NB4 (cell line): ENCODE measurements at regions not wholly inside any gene's neighbourhood (a gene's known extent, or its start where the extent isn't known, plus 50 kb on each side); places are given as distances from the start of the nearest gene placed in this dataset.
"Not testable (repeated sequence)": the region's sequence is repeated elsewhere in the genome, so short reads cannot be mapped to it uniquely, and the experiment has no call there.

ENCODE experiments used
- DNase-seq: peaks from one replicate; pipeline ENCODE4 v3.0.0; 2010; ENCODE audit warnings: low read depth
- H3K4me3 ChIP-seq: one replicate; pipeline ENCODE4 v1.5.1; 2011; ENCODE audit warnings: mild to moderate bottlenecking, low read depth, low read length, moderate library complexity
- MYC ChIP-seq: IDR thresholded peaks from 2 replicates; pipeline ENCODE4 v1.6.1; 2011; ENCODE audit warnings: low read depth, low read length
- POLR2A ChIP-seq: IDR thresholded peaks from 2 replicates; pipeline ENCODE4 v1.6.1; 2011; ENCODE audit warnings: mild to moderate bottlenecking; ENCODE audit not compliant: insufficient read length; ENCODE audit errors: extremely low read depth
- TF ChIP-seq, protein P1 (sequence below): IDR thresholded peaks from one replicate; pipeline ENCODE4 v1.5.1; 2012; ENCODE audit warnings: low read depth, low read length
- TF ChIP-seq, protein P2 (sequence below): IDR thresholded peaks from 2 replicates; pipeline ENCODE4 v1.6.1; 2011; ENCODE audit warnings: low read depth, low read length

DNA sequence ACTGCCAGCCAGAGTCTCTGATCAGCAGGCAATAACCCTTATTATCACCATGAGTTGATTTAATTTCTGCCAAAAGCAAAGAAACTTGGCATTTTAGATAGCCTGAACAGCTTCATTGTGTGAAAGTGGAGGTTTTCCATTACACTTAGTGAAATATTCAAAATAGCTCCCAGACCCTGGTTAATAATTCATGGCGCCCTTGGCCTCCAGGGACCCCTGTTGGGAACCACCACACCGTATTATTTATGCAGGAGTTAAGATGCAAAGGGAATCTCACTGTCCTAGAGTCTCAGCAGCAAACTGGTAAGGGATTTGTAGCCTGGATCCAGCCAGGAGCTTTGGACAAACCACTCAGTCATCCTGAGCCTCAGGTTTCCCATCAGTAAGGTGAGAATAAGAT is 110.0 kb upstream of the PABPC3 start:
- no peak for TF ChIP-seq POLR2A
- TF ChIP-seq, protein P1, sequence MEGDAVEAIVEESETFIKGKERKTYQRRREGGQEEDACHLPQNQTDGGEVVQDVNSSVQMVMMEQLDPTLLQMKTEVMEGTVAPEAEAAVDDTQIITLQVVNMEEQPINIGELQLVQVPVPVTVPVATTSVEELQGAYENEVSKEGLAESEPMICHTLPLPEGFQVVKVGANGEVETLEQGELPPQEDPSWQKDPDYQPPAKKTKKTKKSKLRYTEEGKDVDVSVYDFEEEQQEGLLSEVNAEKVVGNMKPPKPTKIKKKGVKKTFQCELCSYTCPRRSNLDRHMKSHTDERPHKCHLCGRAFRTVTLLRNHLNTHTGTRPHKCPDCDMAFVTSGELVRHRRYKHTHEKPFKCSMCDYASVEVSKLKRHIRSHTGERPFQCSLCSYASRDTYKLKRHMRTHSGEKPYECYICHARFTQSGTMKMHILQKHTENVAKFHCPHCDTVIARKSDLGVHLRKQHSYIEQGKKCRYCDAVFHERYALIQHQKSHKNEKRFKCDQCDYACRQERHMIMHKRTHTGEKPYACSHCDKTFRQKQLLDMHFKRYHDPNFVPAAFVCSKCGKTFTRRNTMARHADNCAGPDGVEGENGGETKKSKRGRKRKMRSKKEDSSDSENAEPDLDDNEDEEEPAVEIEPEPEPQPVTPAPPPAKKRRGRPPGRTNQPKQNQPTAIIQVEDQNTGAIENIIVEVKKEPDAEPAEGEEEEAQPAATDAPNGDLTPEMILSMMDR = no peak
- TF ChIP-seq, protein P2, sequence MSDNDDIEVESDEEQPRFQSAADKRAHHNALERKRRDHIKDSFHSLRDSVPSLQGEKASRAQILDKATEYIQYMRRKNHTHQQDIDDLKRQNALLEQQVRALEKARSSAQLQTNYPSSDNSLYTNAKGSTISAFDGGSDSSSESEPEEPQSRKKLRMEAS = no peak
- no peak for TF ChIP-seq MYC
- no peak overlapping the region for H3K4me3 ChIP-seq
- no peak for DNase-seq

DNA sequence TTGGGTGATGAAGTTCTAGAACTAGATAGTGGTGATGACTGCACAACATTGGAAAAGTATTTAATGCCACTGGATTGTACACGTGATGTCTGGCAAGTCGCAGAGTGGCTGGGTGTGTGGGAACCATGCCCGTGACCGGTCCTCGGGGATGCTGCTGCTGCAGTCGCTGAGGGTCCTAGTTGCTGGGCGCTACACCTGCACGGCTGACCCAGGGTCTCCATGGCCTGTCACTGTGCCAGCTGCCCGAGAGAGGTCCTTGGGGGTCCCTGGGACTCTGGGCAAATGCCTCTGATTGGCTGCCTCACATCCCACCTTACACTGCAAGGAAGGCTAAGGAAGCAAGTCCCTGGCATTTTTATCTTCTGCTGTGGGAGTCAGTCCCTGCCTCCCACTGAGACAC is 109.1 kb upstream of the PABPC3 start:
- TF ChIP-seq, protein P2 = no peak
- no peak for TF ChIP-seq POLR2A
- no peak for DNase-seq
- no peak overlapping the region for H3K4me3 ChIP-seq

DNA sequence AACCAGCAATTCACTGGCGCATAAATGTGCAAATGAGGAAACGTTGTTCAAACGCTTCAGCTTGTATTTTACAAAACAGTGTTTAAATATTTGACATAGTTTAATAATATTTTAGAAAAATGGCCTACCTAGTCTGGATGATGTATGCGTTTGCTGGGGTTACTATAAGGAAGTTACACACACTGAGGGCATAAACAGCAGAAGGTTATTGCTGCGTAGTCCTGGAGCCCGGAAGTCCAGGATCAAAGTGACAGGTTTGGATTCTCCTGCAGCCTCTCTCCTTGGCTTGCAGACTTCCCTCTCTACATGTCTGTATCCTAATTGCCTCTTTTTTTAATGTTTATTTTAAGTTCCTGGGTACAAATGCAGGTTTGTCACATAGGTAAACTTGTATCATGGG is 106.0 kb upstream of the PABPC3 start:
- not testable (repeated sequence) for DNase-seq, H3K4me3 ChIP-seq

DNA sequence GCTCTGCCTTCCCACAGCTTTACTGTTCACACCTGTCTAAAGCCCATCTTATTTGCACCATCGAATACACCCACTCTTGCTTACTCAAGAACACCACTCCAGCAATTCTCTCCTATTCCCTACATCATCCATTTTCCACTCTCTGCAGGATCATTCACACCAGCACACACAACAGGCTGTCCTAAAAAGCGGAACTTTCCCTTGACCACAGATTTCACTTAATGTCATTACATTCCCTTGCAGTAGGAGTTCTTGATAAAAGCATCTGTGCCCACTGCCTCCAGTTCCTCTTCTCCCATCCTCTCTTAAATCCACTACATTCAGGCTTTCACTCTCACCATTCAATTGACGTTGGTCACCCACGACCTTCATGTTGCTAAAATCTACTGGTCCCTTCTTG is 103.0 kb upstream of the PABPC3 start:
- DNase-seq = peak; percentile 70
- H3K4me3 ChIP-seq = not testable (repeated sequence)

DNA sequence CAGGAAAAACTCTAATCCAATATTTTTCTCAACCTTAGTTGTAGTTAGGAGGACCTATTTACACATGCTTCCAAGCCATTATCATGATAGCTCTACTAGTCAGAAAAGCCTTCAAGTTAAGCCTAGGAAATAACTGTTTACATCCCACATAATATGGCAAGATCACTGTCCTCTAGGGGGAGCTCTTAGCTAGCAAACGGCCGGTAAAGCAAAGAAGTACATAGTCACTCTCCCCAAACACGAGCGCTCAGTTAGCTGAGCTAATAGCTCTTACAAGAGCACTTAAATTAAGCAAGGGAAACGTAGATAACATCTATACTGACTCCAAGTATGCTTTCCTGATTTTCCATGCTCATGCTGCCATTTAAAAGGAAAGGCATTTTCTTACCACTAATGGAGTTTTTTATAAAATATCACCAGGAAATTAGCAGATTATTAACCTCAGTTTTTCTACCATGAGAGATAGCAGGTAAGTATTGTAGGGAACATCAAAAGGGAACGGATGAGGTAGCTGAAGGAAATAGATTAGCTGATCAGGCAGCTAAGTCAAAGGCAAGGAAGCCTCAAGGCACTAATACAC is 100.6 kb upstream of the PABPC3 start:
- TF ChIP-seq POLR2A = no peak
- TF ChIP-seq, protein P1 = peak; percentile 85
- no peak overlapping the region for H3K4me3 ChIP-seq
- DNase-seq = peak; percentile 88

DNA sequence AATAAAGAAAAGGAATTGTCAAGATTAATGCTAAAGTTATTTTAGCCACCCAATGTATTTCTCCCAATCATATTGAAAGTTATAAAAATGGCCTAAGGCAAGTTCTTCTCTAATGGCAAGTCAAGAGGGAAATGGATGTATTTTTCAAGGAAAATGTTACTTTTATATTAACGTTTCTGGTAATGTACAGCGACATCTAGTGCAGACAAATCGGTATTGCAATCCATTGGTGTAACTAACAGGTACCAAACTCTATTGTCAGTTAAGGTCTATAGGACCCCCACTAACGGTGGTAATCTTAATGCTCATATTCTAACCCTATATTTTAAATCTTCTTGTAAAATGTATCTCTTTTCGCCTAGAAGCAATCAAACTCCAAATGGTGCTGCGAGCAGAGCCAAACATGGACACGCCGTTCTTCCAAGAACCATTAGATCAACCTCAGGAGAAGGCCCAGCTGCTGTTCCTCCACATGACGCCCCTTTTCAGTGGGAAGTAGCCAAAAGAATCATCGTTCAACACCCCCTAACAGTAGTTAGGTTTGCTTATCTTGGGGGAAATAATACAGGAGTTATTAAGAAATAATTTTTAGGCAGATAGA is 98.5 kb upstream of the PABPC3 start:
- TF ChIP-seq, protein P1 = peak; percentile 63
- TF ChIP-seq POLR2A = no peak
- peak; percentile 44 for DNase-seq
- no peak overlapping the region for H3K4me3 ChIP-seq

DNA sequence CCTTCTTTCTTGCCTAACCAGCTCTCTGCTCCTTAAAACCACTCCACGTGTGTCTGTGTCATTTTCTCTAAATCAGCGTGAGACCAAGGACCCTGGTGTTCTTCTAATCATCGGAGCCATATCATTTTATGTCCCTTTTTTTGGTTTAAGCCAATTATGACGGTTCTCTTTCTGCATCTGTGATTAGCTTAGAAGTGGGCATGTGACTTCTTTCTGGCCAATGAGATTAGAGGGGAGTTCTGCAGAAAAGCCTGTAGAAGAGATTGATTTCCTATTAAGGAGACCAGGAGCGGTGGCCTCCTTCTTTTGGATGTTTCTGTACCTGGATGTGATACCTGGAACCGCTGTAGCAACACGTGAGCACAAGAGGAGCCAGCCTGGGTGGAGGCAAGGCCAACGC is 97.5 kb upstream of the PABPC3 start:
- H3K4me3 ChIP-seq = no peak overlapping the region
- DNase-seq = no peak
- TF ChIP-seq MYC = no peak
- no peak for TF ChIP-seq POLR2A
- TF ChIP-seq, protein P2 = no peak
- TF ChIP-seq, protein P1 = no peak
